Mesothelial cell of epicardium (in vitro differentiated cells): ENCODE measurements at regions not wholly inside any gene's neighbourhood (a gene's known extent, or its start where the extent isn't known, plus 50 kb on each side); places are given as distances from the start of the nearest gene placed in this dataset.

ENCODE experiments used
- DNase-seq, 2 experiments: peaks; one replicate each; pipeline ENCODE4 v3.0.0; 2021; ENCODE audit warnings: low spot score in 2 of 2; ENCODE audit not compliant: unreplicated experiment in 2 of 2
- H3K27ac Mint-ChIP-seq: 2 replicates; pipeline ENCODE4 v1.8.0; 2021; ENCODE audit warnings: mixed read lengths
- H3K27me3 Mint-ChIP-seq: 2 replicates; pipeline ENCODE4 v1.8.0; 2021; ENCODE audit warnings: low read depth, mixed read lengths
- H3K36me3 Mint-ChIP-seq: 2 replicates; pipeline ENCODE4 v1.8.0; 2021; ENCODE audit warnings: mixed read lengths
- H3K4me1 Mint-ChIP-seq: 2 replicates; pipeline ENCODE4 v1.8.0; 2021; ENCODE audit warnings: mixed read lengths
- H3K4me3 Mint-ChIP-seq: 2 replicates; pipeline ENCODE4 v1.8.0; 2021; ENCODE audit warnings: mild to moderate bottlenecking, moderate library complexity, mixed read lengths
- H3K9me3 Mint-ChIP-seq: 2 replicates; pipeline ENCODE4 v1.8.0; 2021; ENCODE audit warnings: mixed read lengths
- CTCF ChIP-seq: fragments of 200-600 bp; sonication (generic); IDR thresholded peaks from one replicate; pipeline ENCODE4 v1.5.0; 2021; ENCODE audit warnings: antibody characterized with exemption; ENCODE audit not compliant: unreplicated experiment

GRCh38 chr2:236671896-236672562, 102.4 kb downstream of the ACKR3 start:
- peaks cover 2% of the 10 kb centered on the region for H3K36me3 Mint-ChIP-seq
- H3K4me3 Mint-ChIP-seq = no peak overlapping the region
- DNase-seq = peak in 1 of 2 experiments; percentile 21
- no peaks in the 10 kb centered on the region for H3K27me3 Mint-ChIP-seq
- no peak overlapping the region for H3K27ac Mint-ChIP-seq
- peaks cover 19% of the 10 kb centered on the region for H3K4me1 Mint-ChIP-seq
- H3K9me3 Mint-ChIP-seq = peaks cover 4% of the 10 kb centered on the region
- no peak for TF ChIP-seq CTCF

- peak in 1 of 2 experiments; percentile 19 for DNase-seq
- TF ChIP-seq CTCF = no peak
- H3K4me3 Mint-ChIP-seq = no peak overlapping the region
- H3K4me1 Mint-ChIP-seq = peaks cover 19% of the 10 kb centered on the region
- H3K27ac Mint-ChIP-seq = no peak overlapping the region
- no peaks in the 10 kb centered on the region for H3K27me3 Mint-ChIP-seq
- peaks cover 4% of the 10 kb centered on the region for H3K9me3 Mint-ChIP-seq
- peaks cover 2% of the 10 kb centered on the region for H3K36me3 Mint-ChIP-seq
These were observed 103.0 kb downstream of the ACKR3 start for GRCh38 chr2:236672606-236673005.

GRCh38 chr2:236673126-236673822, 103.6 kb downstream of the ACKR3 start:
- no peak overlapping the region for H3K4me3 Mint-ChIP-seq
- H3K9me3 Mint-ChIP-seq = peaks cover 4% of the 10 kb centered on the region
- no peak overlapping the region for H3K27ac Mint-ChIP-seq

GRCh38 chr2:236673823-236674185, 104.2 kb downstream of the ACKR3 start:
- Mint-ChIP-seq H3K4me1 (peaks cover 19% of the 10 kb centered on the region), H3K9me3 (peaks cover 4% of the 10 kb centered on the region), H3K4me3 (no peak overlapping the region), H3K27ac (no peak overlapping the region), H3K36me3 (peaks cover 2% of the 10 kb centered on the region), H3K27me3 (no peaks in the 10 kb centered on the region)
- no peak for TF ChIP-seq CTCF
- peak in 1 of 2 experiments; percentile 14 for DNase-seq

More at GRCh38 chr2:236673126-236673822, 103.6 kb downstream of the ACKR3 start:
- H3K4me1 Mint-ChIP-seq = peaks cover 19% of the 10 kb centered on the region
- no peaks in the 10 kb centered on the region for H3K27me3 Mint-ChIP-seq
- TF ChIP-seq CTCF = no peak
- H3K36me3 Mint-ChIP-seq = peaks cover 2% of the 10 kb centered on the region
- no peak for DNase-seq

GRCh38 chr2:236674238-236674637, 104.6 kb downstream of the ACKR3 start:
- H3K4me3 Mint-ChIP-seq = no peak overlapping the region
- no peaks in the 10 kb centered on the region for H3K27me3 Mint-ChIP-seq
- H3K36me3 Mint-ChIP-seq = peaks cover 2% of the 10 kb centered on the region
- no peak overlapping the region for H3K27ac Mint-ChIP-seq
- no peak for TF ChIP-seq CTCF
- DNase-seq = peak in 1 of 2 experiments; percentile 5
- peaks cover 4% of the 10 kb centered on the region for H3K9me3 Mint-ChIP-seq
- peaks cover 19% of the 10 kb centered on the region for H3K4me1 Mint-ChIP-seq
